Liver (tissue), 8 donors: ENCODE measurements at regions not wholly inside any gene's neighbourhood (a gene's known extent, or its start where the extent isn't known, plus 50 kb on each side); places are given as distances from the start of the nearest gene placed in this dataset.

Experiments
- DNase-seq: peaks from one replicate; pipeline ENCODE4 v3.0.0-alpha.2; 2017; ENCODE audit warnings: low spot score
- H3K27ac ChIP-seq, 2 donors: one replicate each; pipeline ENCODE4 v1.7.0; 2013; ENCODE audit warnings: inconsistent platforms in 2 of 2, low read length in 2 of 2, control low read depth in 1 of 2, low read depth in 1 of 2, mild to moderate bottlenecking in 1 of 2
- H3K27me3 ChIP-seq, 4 donors: one replicate each; pipeline versions ENCODE4 v1.6.1 to v1.7.0; 2013; ENCODE audit warnings: low read length in 3 of 4, inconsistent platforms in 1 of 4, mild to moderate bottlenecking in 1 of 4, moderate library complexity in 1 of 4; ENCODE audit not compliant: control insufficient read depth in 4 of 4, insufficient read depth in 4 of 4
- H3K36me3 ChIP-seq, 4 donors: one replicate each; pipeline versions ENCODE4 v1.6.1 to v1.7.0; 2013; ENCODE audit warnings: low read length in 3 of 4, mild to moderate bottlenecking in 3 of 4, low read depth in 1 of 4, moderate library complexity in 1 of 4; ENCODE audit not compliant: control insufficient read depth in 4 of 4, insufficient read depth in 3 of 4
- H3K4me1 ChIP-seq, 4 donors: one replicate each; pipeline versions ENCODE4 v1.6.1 to v1.7.0; 2013; ENCODE audit warnings: low read length in 3 of 4, mild to moderate bottlenecking in 3 of 4, moderate library complexity in 1 of 4; ENCODE audit not compliant: control insufficient read depth in 4 of 4, insufficient read depth in 4 of 4
- H3K4me3 ChIP-seq, 3 donors: one replicate each; pipeline versions ENCODE4 v1.6.1 to v1.7.0; 2013; ENCODE audit warnings: low read length in 3 of 3, control low read depth in 1 of 3, low read depth in 1 of 3, mild to moderate bottlenecking in 1 of 3
- H3K9ac ChIP-seq, 2 donors: one replicate each; pipeline ENCODE4 v1.7.0; 2013; ENCODE audit warnings: low read length in 2 of 2, mild to moderate bottlenecking in 2 of 2, moderate library complexity in 2 of 2, control low read depth in 1 of 2, low read depth in 1 of 2
- H3K9me3 ChIP-seq, 4 donors: one replicate each; pipeline versions ENCODE4 v1.6.1 to v1.7.0; 2013; ENCODE audit warnings: low read length in 3 of 4; ENCODE audit not compliant: control insufficient read depth in 4 of 4
- EGR1 ChIP-seq, 2 donors: IDR thresholded peaks; 2 replicates each; pipeline ENCODE4 v1.6.1; 2016 to 2018; ENCODE audit warnings: antibody characterized with exemption in 2 of 2, low read depth in 2 of 2
- FOXA1 ChIP-seq: IDR thresholded peaks from 2 replicates; pipeline ENCODE4 v1.6.1; 2016; ENCODE audit warnings: antibody characterized with exemption
- FOXA2 ChIP-seq: IDR thresholded peaks from 2 replicates; pipeline ENCODE4 v1.6.1; 2016; ENCODE audit warnings: antibody characterized with exemption
- GABPA ChIP-seq, 2 donors: IDR thresholded peaks in 1 of 2; conservative IDR thresholded peaks in 1 of 2; 2 replicates each; pipeline ENCODE4 v1.6.1; 2016; ENCODE audit warnings: antibody characterized with exemption in 2 of 2, mild to moderate bottlenecking in 1 of 2, moderate library complexity in 1 of 2
- HNF4A ChIP-seq, 2 donors: conservative IDR thresholded peaks; 2 replicates each; pipeline ENCODE4 v1.6.1; 2016; ENCODE audit warnings: antibody characterized with exemption in 2 of 2, mild to moderate bottlenecking in 2 of 2
- HNF4G ChIP-seq: IDR thresholded peaks from 2 replicates; pipeline ENCODE4 v1.6.1; 2016; ENCODE audit warnings: antibody characterized with exemption
- JUND ChIP-seq, 2 donors: IDR thresholded peaks; 2 replicates each; pipeline ENCODE4 v1.6.1; 2016; ENCODE audit warnings: antibody characterized with exemption in 2 of 2
- RXRA ChIP-seq, 2 donors: IDR thresholded peaks; 2 replicates each; pipeline ENCODE4 v1.6.1; 2017 to 2018; ENCODE audit warnings: antibody characterized with exemption in 2 of 2, mild to moderate bottlenecking in 1 of 2
- SP1 ChIP-seq: IDR thresholded peaks from 2 replicates; pipeline ENCODE4 v1.6.1; 2018; ENCODE audit warnings: antibody characterized with exemption, mild to moderate bottlenecking
- TAF1 ChIP-seq: conservative IDR thresholded peaks from 2 replicates; pipeline ENCODE4 v1.6.1; 2016; ENCODE audit warnings: antibody characterized with exemption, mild to moderate bottlenecking
- YY1 ChIP-seq: IDR thresholded peaks from 2 replicates; pipeline ENCODE4 v1.6.1; 2016; ENCODE audit warnings: antibody characterized with exemption, mild to moderate bottlenecking
- WGBS: extraction: QIAGEN DNeasy Blood & Tissue Kit; methylation state at CpG from one replicate; pipeline ENCODE4 v1.1.7; 2013; 5-methylcytosine and 5-hydroxymethylcytosine counted together
- TF ChIP-seq, protein P1 (sequence below): IDR thresholded peaks from 2 replicates; pipeline ENCODE4 v1.6.1; 2016; ENCODE audit warnings: antibody characterized with exemption
- TF ChIP-seq, protein P2 (sequence below): IDR thresholded peaks from 2 replicates; pipeline ENCODE4 v1.6.1; 2016; ENCODE audit warnings: antibody characterized with exemption
- TF ChIP-seq, protein P3 (sequence below): IDR thresholded peaks from 2 replicates; pipeline ENCODE4 v1.6.1; 2016; ENCODE audit warnings: antibody characterized with exemption
- TF ChIP-seq, protein P4 (sequence below): fragments of 150-350 bp; IDR thresholded peaks from 2 replicates; pipeline ENCODE4 v1.5.1; 2017; ENCODE audit warnings: improper control_type of control experiment, low read depth, low read length; ENCODE audit not compliant: missing input control
- TF ChIP-seq, protein P5 (sequence below): IDR thresholded peaks from 2 replicates; pipeline ENCODE4 v1.6.1; 2016; ENCODE audit warnings: antibody characterized with exemption, mild to moderate bottlenecking
- donor health status: healthy.
- donor health status: healthy.
- donor health status: healthy.
- donor health status: healthy.
- donor health status: healthy.

DNA sequence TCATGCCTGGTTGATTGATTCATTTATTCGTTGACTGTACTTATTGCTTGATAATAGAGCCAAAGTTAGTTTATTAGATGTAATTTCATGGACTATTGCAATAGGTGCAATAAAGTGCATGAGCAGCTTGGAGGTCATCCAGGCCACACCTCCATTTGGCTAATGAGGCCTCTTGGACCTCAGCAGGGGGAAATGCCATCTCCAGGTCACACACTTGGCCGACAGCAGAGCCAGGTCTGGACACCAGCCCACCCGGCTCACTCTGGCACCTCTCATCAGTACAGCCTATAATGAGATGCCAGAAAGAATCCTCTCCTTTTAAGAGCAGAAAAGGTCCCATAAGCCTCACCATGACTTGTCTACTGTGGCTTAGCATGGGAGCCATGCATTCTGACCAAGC lies 71.2 kb upstream of the AFF3 start:
- H3K4me1 ChIP-seq: peaks cover 7 to 36% (median 24%) of the 10 kb centered on the region in 4 donors
- no peak overlapping the region for H3K4me3 ChIP-seq
- H3K9ac ChIP-seq: no peak overlapping the region
- peak; percentile 73 to 78 for TF ChIP-seq HNF4A (conservative IDR thresholded peaks at IDR 0.05)
- peak; percentile 65 to 74 for TF ChIP-seq RXRA (IDR thresholded peaks at IDR 0.05)
- no peak for TF ChIP-seq FOXA2
- TF ChIP-seq, protein P1, sequence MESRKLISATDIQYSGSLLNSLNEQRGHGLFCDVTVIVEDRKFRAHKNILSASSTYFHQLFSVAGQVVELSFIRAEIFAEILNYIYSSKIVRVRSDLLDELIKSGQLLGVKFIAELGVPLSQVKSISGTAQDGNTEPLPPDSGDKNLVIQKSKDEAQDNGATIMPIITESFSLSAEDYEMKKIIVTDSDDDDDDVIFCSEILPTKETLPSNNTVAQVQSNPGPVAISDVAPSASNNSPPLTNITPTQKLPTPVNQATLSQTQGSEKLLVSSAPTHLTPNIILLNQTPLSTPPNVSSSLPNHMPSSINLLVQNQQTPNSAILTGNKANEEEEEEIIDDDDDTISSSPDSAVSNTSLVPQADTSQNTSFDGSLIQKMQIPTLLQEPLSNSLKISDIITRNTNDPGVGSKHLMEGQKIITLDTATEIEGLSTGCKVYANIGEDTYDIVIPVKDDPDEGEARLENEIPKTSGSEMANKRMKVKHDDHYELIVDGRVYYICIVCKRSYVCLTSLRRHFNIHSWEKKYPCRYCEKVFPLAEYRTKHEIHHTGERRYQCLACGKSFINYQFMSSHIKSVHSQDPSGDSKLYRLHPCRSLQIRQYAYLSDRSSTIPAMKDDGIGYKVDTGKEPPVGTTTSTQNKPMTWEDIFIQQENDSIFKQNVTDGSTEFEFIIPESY: no peak
- no peak for TF ChIP-seq YY1
- peak; percentile 49 for TF ChIP-seq SP1
- TF ChIP-seq HNF4G: no peak
- no peaks in the 10 kb centered on the region for H3K9me3 ChIP-seq
- no peak for DNase-seq
- peak overlapping the region; percentile 72 to 82 for H3K27ac ChIP-seq
- H3K27me3 ChIP-seq: no peaks in the 10 kb centered on the region
- 30% methylated on average over 3 of the region's 3 CpGs for WGBS
- H3K36me3 ChIP-seq: no peaks in the 10 kb centered on the region

DNA sequence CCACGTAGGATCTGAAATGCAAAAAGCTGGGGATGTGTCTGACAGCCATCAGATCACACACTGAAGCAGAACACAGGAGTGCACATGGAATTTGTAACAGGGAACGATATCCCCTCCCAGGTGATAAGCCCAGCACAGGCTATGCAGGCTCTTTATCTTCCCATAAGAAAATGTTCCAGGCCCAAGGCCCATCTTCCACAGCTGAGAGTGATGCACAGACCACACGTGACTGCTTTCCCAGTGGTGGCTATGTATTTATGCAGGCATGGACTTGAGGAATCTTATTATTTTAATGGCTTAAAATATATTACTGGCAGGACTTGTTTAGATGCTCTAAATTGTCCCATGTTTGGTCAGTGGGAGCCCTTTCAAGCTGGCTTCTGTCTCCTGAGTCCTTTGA lies 70.5 kb upstream of the AFF3 start:
- Histone ChIP-seq H3K9ac (no peak overlapping the region), H3K27ac (no peak overlapping the region), H3K9me3 (no peaks in the 10 kb centered on the region), H3K27me3 (no peaks in the 10 kb centered on the region), H3K4me1 (peaks cover 7 to 36% (median 24%) of the 10 kb centered on the region in 4 donors), H3K36me3 (no peaks in the 10 kb centered on the region), H3K4me3 (no peak overlapping the region)
- DNase-seq: no peak
- WGBS: 91% methylated on average over 3 of the region's 3 CpGs
- TF ChIP-seq YY1 (no peak), JUND (IDR thresholded peaks at IDR 0.05) (no peak), HNF4G (no peak), GABPA (IDR thresholded peaks at IDR 0.05 in 1 of 2, conservative IDR thresholded peaks at IDR 0.05 in 1 of 2) (no peak), EGR1 (IDR thresholded peaks at IDR 0.05; ENCODE audit: low read depth in 2 of 2) (no peak)
- TF ChIP-seq, protein P2, sequence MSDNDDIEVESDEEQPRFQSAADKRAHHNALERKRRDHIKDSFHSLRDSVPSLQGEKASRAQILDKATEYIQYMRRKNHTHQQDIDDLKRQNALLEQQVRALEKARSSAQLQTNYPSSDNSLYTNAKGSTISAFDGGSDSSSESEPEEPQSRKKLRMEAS: no peak
- TF ChIP-seq, protein P3, sequence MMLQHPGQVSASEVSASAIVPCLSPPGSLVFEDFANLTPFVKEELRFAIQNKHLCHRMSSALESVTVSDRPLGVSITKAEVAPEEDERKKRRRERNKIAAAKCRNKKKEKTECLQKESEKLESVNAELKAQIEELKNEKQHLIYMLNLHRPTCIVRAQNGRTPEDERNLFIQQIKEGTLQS: no peak
- TF ChIP-seq, protein P4, sequence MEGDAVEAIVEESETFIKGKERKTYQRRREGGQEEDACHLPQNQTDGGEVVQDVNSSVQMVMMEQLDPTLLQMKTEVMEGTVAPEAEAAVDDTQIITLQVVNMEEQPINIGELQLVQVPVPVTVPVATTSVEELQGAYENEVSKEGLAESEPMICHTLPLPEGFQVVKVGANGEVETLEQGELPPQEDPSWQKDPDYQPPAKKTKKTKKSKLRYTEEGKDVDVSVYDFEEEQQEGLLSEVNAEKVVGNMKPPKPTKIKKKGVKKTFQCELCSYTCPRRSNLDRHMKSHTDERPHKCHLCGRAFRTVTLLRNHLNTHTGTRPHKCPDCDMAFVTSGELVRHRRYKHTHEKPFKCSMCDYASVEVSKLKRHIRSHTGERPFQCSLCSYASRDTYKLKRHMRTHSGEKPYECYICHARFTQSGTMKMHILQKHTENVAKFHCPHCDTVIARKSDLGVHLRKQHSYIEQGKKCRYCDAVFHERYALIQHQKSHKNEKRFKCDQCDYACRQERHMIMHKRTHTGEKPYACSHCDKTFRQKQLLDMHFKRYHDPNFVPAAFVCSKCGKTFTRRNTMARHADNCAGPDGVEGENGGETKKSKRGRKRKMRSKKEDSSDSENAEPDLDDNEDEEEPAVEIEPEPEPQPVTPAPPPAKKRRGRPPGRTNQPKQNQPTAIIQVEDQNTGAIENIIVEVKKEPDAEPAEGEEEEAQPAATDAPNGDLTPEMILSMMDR: no peak

DNA sequence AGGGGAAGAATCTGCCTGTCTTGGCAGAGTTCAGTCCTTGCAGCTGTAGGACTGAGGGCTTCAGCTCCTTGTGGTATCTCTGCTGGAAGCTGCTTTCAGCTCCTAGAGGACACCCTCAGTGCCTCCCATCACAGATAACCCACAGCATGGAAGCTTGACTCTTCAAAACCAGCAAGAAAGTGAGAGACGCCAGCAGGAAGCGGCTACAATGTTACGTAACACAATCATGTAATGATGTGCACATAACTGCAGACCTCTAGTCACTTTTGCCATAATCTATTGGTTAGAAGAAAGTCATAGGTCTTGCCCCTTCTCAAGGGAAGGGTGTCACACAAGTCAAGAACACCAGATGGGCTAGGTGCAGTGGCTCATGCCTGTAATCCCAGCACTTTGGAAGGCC lies 69.1 kb upstream of the AFF3 start:
- H3K9me3 ChIP-seq: no peaks in the 10 kb centered on the region
- H3K36me3 ChIP-seq: no peaks in the 10 kb centered on the region
- no peak overlapping the region for H3K9ac ChIP-seq
- H3K4me3 ChIP-seq: no peak overlapping the region
- DNase-seq: no peak
- H3K4me1 ChIP-seq: peaks cover 7 to 36% (median 24%) of the 10 kb centered on the region in 4 donors
- no peaks in the 10 kb centered on the region for H3K27me3 ChIP-seq
- 76% methylated on average over 3 of the region's 3 CpGs for WGBS
- no peak overlapping the region for H3K27ac ChIP-seq
- TF ChIP-seq, protein P5, sequence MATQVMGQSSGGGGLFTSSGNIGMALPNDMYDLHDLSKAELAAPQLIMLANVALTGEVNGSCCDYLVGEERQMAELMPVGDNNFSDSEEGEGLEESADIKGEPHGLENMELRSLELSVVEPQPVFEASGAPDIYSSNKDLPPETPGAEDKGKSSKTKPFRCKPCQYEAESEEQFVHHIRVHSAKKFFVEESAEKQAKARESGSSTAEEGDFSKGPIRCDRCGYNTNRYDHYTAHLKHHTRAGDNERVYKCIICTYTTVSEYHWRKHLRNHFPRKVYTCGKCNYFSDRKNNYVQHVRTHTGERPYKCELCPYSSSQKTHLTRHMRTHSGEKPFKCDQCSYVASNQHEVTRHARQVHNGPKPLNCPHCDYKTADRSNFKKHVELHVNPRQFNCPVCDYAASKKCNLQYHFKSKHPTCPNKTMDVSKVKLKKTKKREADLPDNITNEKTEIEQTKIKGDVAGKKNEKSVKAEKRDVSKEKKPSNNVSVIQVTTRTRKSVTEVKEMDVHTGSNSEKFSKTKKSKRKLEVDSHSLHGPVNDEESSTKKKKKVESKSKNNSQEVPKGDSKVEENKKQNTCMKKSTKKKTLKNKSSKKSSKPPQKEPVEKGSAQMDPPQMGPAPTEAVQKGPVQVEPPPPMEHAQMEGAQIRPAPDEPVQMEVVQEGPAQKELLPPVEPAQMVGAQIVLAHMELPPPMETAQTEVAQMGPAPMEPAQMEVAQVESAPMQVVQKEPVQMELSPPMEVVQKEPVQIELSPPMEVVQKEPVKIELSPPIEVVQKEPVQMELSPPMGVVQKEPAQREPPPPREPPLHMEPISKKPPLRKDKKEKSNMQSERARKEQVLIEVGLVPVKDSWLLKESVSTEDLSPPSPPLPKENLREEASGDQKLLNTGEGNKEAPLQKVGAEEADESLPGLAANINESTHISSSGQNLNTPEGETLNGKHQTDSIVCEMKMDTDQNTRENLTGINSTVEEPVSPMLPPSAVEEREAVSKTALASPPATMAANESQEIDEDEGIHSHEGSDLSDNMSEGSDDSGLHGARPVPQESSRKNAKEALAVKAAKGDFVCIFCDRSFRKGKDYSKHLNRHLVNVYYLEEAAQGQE: no peak
- no peak for TF ChIP-seq TAF1
- TF ChIP-seq, protein P4: no peak
- no peak for TF ChIP-seq HNF4A (conservative IDR thresholded peaks at IDR 0.05)
- TF ChIP-seq FOXA1: no peak
- TF ChIP-seq HNF4G: no peak
- TF ChIP-seq, protein P1: no peak
